Neutrophil (primary cell): ENCODE measurements at regions not wholly inside any gene's neighbourhood (a gene's known extent, or its start where the extent isn't known, plus 50 kb on each side); places are given as distances from the start of the nearest gene placed in this dataset.

Source experiments
- H3K27ac ChIP-seq: fragments of 200-600 bp; sonication (generic); 2 replicates; pipeline ENCODE4 v1.5.1; 2016; ENCODE audit warnings: mild to moderate bottlenecking, moderate library complexity
- H3K27me3 ChIP-seq: fragments of 200-600 bp; sonication (generic); 2 replicates; pipeline ENCODE4 v1.6.0; 2016; ENCODE audit warnings: mild to moderate bottlenecking
- H3K36me3 ChIP-seq: fragments of 200-600 bp; sonication (generic); 2 replicates; pipeline ENCODE4 v1.5.1; 2017
- H3K4me1 ChIP-seq, 2 experiments: fragments of 200-600 bp in 1 of 2; sonication (generic) in 1 of 2; 1 replicate in 1 of 2; 2 replicates in 1 of 2; pipeline versions ENCODE4 v1.5.1 to v1.6.1; 2013 to 2016; ENCODE audit warnings: low read depth in 1 of 2, low read length in 1 of 2, mild to moderate bottlenecking in 1 of 2, moderate library complexity in 1 of 2; ENCODE audit not compliant: control insufficient read depth in 1 of 2, insufficient read depth in 1 of 2
- H3K4me3 ChIP-seq, 2 experiments: fragments of 200-600 bp in 1 of 2; sonication (generic) in 1 of 2; 1 replicate in 1 of 2; 2 replicates in 1 of 2; pipeline ENCODE4 v1.5.1; 2013 to 2016; ENCODE audit warnings: low read depth in 1 of 2, low read length in 1 of 2, mild to moderate bottlenecking in 1 of 2, moderate library complexity in 1 of 2
- H3K9me3 ChIP-seq: fragments of 200-600 bp; sonication (generic); 2 replicates; pipeline ENCODE4 v1.5.1; 2016
- TF ChIP-seq, protein P1 (sequence below): fragments of 200-600 bp; sonication (generic); IDR thresholded peaks from 2 replicates; pipeline ENCODE4 v1.5.1; 2016; ENCODE audit warnings: antibody characterized with exemption

DNA sequence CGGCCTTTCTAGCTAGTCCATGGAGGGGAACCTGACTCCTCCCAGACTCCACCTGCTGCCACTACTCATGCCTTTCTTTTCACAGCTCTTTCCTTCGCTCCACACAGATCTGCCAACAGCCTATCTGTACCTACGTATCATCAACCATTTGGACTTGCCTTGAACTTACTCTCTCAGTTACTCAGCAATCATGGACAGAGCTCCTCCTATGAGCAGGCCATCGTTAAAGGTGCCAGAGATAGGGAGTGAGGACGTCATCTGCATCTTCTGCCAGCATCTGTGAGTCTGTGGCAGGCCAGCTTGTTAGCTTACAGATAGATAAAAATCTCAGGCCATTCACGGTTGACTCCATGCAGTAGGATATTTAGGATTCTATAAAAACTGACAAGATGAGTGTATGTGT lies 162.9 kb upstream of the ZBED5 start:
- Histone ChIP-seq H3K27ac (no peak overlapping the region), H3K27me3 (peaks cover 7% of the 10 kb centered on the region), H3K4me3 (no peak overlapping the region), H3K36me3 (no peaks in the 10 kb centered on the region), H3K4me1 (no peaks in the 10 kb centered on the region), H3K9me3 (no peaks in the 10 kb centered on the region)
- TF ChIP-seq, protein P1, sequence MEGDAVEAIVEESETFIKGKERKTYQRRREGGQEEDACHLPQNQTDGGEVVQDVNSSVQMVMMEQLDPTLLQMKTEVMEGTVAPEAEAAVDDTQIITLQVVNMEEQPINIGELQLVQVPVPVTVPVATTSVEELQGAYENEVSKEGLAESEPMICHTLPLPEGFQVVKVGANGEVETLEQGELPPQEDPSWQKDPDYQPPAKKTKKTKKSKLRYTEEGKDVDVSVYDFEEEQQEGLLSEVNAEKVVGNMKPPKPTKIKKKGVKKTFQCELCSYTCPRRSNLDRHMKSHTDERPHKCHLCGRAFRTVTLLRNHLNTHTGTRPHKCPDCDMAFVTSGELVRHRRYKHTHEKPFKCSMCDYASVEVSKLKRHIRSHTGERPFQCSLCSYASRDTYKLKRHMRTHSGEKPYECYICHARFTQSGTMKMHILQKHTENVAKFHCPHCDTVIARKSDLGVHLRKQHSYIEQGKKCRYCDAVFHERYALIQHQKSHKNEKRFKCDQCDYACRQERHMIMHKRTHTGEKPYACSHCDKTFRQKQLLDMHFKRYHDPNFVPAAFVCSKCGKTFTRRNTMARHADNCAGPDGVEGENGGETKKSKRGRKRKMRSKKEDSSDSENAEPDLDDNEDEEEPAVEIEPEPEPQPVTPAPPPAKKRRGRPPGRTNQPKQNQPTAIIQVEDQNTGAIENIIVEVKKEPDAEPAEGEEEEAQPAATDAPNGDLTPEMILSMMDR: no peak

DNA sequence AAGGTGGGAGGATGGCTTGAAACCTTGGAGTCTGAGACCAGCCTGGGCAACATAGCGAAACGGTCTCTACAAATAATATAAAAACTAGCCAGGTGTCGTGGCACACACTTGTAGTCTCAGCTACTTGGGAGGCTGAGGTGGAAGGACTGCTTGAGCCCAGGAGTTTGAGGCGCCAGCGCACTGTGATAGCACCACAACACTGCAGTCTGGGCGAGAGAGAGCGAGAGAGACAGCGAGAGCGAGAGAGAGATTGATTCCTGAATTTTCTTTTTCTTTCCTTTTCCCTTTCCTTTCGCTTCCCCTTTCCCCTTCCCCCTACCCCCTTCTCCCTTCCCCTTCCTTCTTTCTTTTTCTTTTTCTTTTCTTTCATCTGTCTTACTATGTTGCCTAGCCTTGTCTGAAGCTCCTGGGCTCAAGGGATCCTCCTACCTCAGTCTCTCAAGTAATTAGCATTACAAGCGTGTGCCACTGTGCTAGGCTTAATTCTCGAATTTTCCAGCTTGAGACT lies 162.4 kb upstream of the ZBED5 start:
- Histone ChIP-seq H3K27me3 (peaks cover 7% of the 10 kb centered on the region), H3K27ac (no peak overlapping the region), H3K9me3 (no peaks in the 10 kb centered on the region), H3K4me3 (no peak overlapping the region), H3K4me1 (no peaks in the 10 kb centered on the region), H3K36me3 (no peaks in the 10 kb centered on the region)
- TF ChIP-seq, protein P1: no peak

DNA sequence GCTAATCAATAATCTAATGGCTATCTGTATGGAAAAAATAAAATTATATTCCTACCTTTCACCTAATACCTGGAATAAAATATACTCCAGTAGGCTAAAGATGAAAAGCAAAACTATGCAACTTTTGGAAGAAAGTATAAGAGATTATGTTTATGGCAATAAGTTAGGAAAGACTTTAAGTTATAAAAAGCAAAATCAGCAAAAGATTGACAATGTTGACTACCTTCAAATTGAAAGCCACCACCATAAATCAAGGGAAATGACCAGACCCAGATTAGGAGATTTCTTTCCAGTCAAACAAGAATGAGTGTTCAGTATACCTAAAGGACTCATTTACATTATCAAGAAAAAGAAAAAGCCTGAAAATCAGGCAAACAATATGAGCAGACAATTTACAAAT lies 159.1 kb upstream of the ZBED5 start:
- H3K4me3 ChIP-seq: no peak overlapping the region
- H3K9me3 ChIP-seq: no peaks in the 10 kb centered on the region
- no peak overlapping the region for H3K27ac ChIP-seq
- no peaks in the 10 kb centered on the region for H3K36me3 ChIP-seq
- H3K27me3 ChIP-seq: peaks cover 7% of the 10 kb centered on the region
- H3K4me1 ChIP-seq: no peaks in the 10 kb centered on the region
- TF ChIP-seq, protein P1: no peak

DNA sequence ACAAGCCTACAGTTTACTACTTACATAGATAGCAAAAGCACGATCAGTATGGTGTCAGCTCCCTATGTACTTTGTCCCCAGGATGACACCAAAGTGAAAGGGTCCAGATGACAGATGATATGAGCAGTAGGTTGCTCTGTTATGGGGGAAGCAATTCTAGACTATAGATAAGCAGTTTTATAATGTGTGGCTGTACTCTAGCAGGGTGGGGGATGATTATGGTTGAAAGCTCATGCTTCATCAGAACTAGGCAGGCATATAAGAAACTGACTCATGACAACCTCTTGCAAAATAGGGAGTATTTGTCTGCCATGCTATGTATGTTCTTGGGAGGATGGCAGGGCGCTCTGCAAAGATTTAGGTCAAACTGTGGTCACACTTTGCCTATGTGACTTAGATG lies 158.2 kb upstream of the ZBED5 start:
- H3K4me3 ChIP-seq: no peak overlapping the region
- H3K36me3 ChIP-seq: no peaks in the 10 kb centered on the region
- H3K27ac ChIP-seq: no peak overlapping the region
- H3K4me1 ChIP-seq: no peaks in the 10 kb centered on the region
- H3K27me3 ChIP-seq: peaks cover 13% of the 10 kb centered on the region
- TF ChIP-seq, protein P1: no peak
- H3K9me3 ChIP-seq: no peaks in the 10 kb centered on the region

GRCh38 chr11:11011617-11012016 lies 153.8 kb upstream of the ZBED5 start:
- no peak overlapping the region for H3K27ac ChIP-seq
- no peaks in the 10 kb centered on the region for H3K9me3 ChIP-seq
- TF ChIP-seq, protein P1: no peak
- H3K4me1 ChIP-seq: no peaks in the 10 kb centered on the region
- H3K4me3 ChIP-seq: no peak overlapping the region
- H3K36me3 ChIP-seq: no peaks in the 10 kb centered on the region
- H3K27me3 ChIP-seq: peaks cover 43% of the 10 kb centered on the region
